Muscle layer of colon (tissue), 2 donors: ENCODE measurements at regions not wholly inside any gene's neighbourhood (a gene's known extent, or its start where the extent isn't known, plus 50 kb on each side); places are given as distances from the start of the nearest gene placed in this dataset.

Experiments used
- H3K27ac ChIP-seq: one replicate; pipeline ENCODE4 v1.7.0; 2013; ENCODE audit warnings: low read depth, mild to moderate bottlenecking, low read length, moderate library complexity
- H3K27me3 ChIP-seq, 2 donors: one replicate each; pipeline ENCODE4 v1.7.0; 2013; ENCODE audit warnings: low read length in 2 of 2, mild to moderate bottlenecking in 2 of 2; ENCODE audit not compliant: insufficient read depth in 2 of 2, control insufficient read depth in 1 of 2
- H3K36me3 ChIP-seq: one replicate; pipeline ENCODE4 v1.7.0; 2013; ENCODE audit warnings: mild to moderate bottlenecking, low read length; ENCODE audit not compliant: insufficient read depth
- H3K4me1 ChIP-seq: one replicate; pipeline ENCODE4 v1.7.0; 2013; ENCODE audit warnings: mild to moderate bottlenecking, low read length; ENCODE audit not compliant: insufficient read depth
- H3K4me3 ChIP-seq, 2 donors: one replicate each; pipeline ENCODE4 v1.7.0; 2013; ENCODE audit warnings: low read length in 2 of 2, low read depth in 1 of 2, mild to moderate bottlenecking in 1 of 2, moderate library complexity in 1 of 2
- H3K9ac ChIP-seq: one replicate; pipeline ENCODE4 v1.7.0; 2013; ENCODE audit warnings: low read length
- H3K9me3 ChIP-seq: one replicate; pipeline ENCODE4 v1.7.0; 2013; ENCODE audit warnings: mild to moderate bottlenecking, low read length
- donor health status: abdominal sarcoma.
- donor health status: Adenocarcinoma of cecum.

GRCh38 chr14:62597143-62597542, 448.1 kb downstream of the KCNH5 start:
- no peak overlapping the region for H3K27ac ChIP-seq
- no peaks in the 10 kb centered on the region for H3K9me3 ChIP-seq
- no peak overlapping the region for H3K9ac ChIP-seq
- no peak overlapping the region for H3K4me3 ChIP-seq
- no peaks in the 10 kb centered on the region for H3K4me1 ChIP-seq
- no peaks in the 10 kb centered on the region for H3K36me3 ChIP-seq
- no peaks in the 10 kb centered on the region for H3K27me3 ChIP-seq

- no peaks in the 10 kb centered on the region for H3K36me3 ChIP-seq
Measured at GRCh38 chr14:62599616-62600385, 445.5 kb downstream of the KCNH5 start.

GRCh38 chr14:62602712-62603111, 442.5 kb downstream of the KCNH5 start:
- Histone ChIP-seq H3K27ac (no peak overlapping the region), H3K27me3 (no peaks in the 10 kb centered on the region), H3K4me3 (no peak overlapping the region), H3K9ac (no peak overlapping the region), H3K9me3 (no peaks in the 10 kb centered on the region), H3K36me3 (no peaks in the 10 kb centered on the region), H3K4me1 (no peaks in the 10 kb centered on the region)

More at GRCh38 chr14:62599616-62600385, 445.5 kb downstream of the KCNH5 start:
- Histone ChIP-seq H3K4me1 (no peaks in the 10 kb centered on the region), H3K9me3 (no peaks in the 10 kb centered on the region), H3K27me3 (no peaks in the 10 kb centered on the region), H3K9ac (no peak overlapping the region), H3K4me3 (no peak overlapping the region), H3K27ac (no peak overlapping the region)

- no peaks in the 10 kb centered on the region for H3K36me3 ChIP-seq
- no peak overlapping the region for H3K27ac ChIP-seq
- H3K9ac ChIP-seq: no peak overlapping the region
Measured at GRCh38 chr14:62604524-62604923, 440.7 kb downstream of the KCNH5 start.

GRCh38 chr14:62614122-62614521, 431.1 kb downstream of the KCNH5 start:
- Histone ChIP-seq H3K4me1 (no peaks in the 10 kb centered on the region), H3K27me3 (no peaks in the 10 kb centered on the region), H3K27ac (no peak overlapping the region), H3K9me3 (no peaks in the 10 kb centered on the region), H3K36me3 (no peaks in the 10 kb centered on the region), H3K4me3 (no peak overlapping the region), H3K9ac (no peak overlapping the region)

More at GRCh38 chr14:62604524-62604923, 440.7 kb downstream of the KCNH5 start:
- no peak overlapping the region for H3K4me3 ChIP-seq
- H3K27me3 ChIP-seq: no peaks in the 10 kb centered on the region
- H3K9me3 ChIP-seq: no peaks in the 10 kb centered on the region
- H3K4me1 ChIP-seq: no peaks in the 10 kb centered on the region

GRCh38 chr14:62616668-62617067, 428.6 kb downstream of the KCNH5 start:
- H3K9ac ChIP-seq: no peak overlapping the region
- no peaks in the 10 kb centered on the region for H3K9me3 ChIP-seq
- H3K27me3 ChIP-seq: no peaks in the 10 kb centered on the region
- no peak overlapping the region for H3K27ac ChIP-seq
- H3K4me1 ChIP-seq: no peaks in the 10 kb centered on the region
- no peaks in the 10 kb centered on the region for H3K36me3 ChIP-seq
- no peak overlapping the region for H3K4me3 ChIP-seq

- no peak overlapping the region for H3K27ac ChIP-seq
- H3K9ac ChIP-seq: no peak overlapping the region
- no peaks in the 10 kb centered on the region for H3K27me3 ChIP-seq
- no peaks in the 10 kb centered on the region for H3K36me3 ChIP-seq
- no peaks in the 10 kb centered on the region for H3K9me3 ChIP-seq
- H3K4me1 ChIP-seq: no peaks in the 10 kb centered on the region
- no peak overlapping the region for H3K4me3 ChIP-seq
Measured at GRCh38 chr14:62626416-62626815, 418.8 kb downstream of the KCNH5 start.

- Histone ChIP-seq H3K9me3 (no peaks in the 10 kb centered on the region), H3K9ac (no peak overlapping the region), H3K27ac (no peak overlapping the region), H3K27me3 (no peaks in the 10 kb centered on the region), H3K4me3 (no peak overlapping the region), H3K4me1 (no peaks in the 10 kb centered on the region), H3K36me3 (no peaks in the 10 kb centered on the region)
Measured at GRCh38 chr14:62629176-62629725, 416.0 kb downstream of the KCNH5 start.

GRCh38 chr14:62631176-62631575, 414.1 kb downstream of the KCNH5 start:
- no peak overlapping the region for H3K9ac ChIP-seq
- H3K27me3 ChIP-seq: no peaks in the 10 kb centered on the region
- H3K27ac ChIP-seq: no peak overlapping the region
- no peak overlapping the region for H3K4me3 ChIP-seq
- no peaks in the 10 kb centered on the region for H3K4me1 ChIP-seq
- H3K36me3 ChIP-seq: no peaks in the 10 kb centered on the region
- H3K9me3 ChIP-seq: no peaks in the 10 kb centered on the region

GRCh38 chr14:62632771-62633170, 412.5 kb downstream of the KCNH5 start:
- no peak overlapping the region for H3K4me3 ChIP-seq
- H3K36me3 ChIP-seq: no peaks in the 10 kb centered on the region
- no peaks in the 10 kb centered on the region for H3K4me1 ChIP-seq

GRCh38 chr14:62645649-62646048, 399.6 kb downstream of the KCNH5 start:
- Histone ChIP-seq H3K9me3 (no peaks in the 10 kb centered on the region), H3K27ac (no peak overlapping the region), H3K4me1 (no peaks in the 10 kb centered on the region), H3K36me3 (no peaks in the 10 kb centered on the region), H3K27me3 (no peaks in the 10 kb centered on the region), H3K4me3 (no peak overlapping the region), H3K9ac (no peak overlapping the region)

More at GRCh38 chr14:62632771-62633170, 412.5 kb downstream of the KCNH5 start:
- no peaks in the 10 kb centered on the region for H3K9me3 ChIP-seq
- H3K27me3 ChIP-seq: no peaks in the 10 kb centered on the region
- H3K27ac ChIP-seq: no peak overlapping the region
- H3K9ac ChIP-seq: no peak overlapping the region
